Heart left ventricle (tissue), 16 donors: ENCODE measurements at regions not wholly inside any gene's neighbourhood (a gene's known extent, or its start where the extent isn't known, plus 50 kb on each side); places are given as distances from the start of the nearest gene placed in this dataset.
A peak's percentile ranks its signal among the peaks of the same experiment; 100 is the strongest.

Source experiments
- ATAC-seq, 4 donors: fragments of 200-7000 bp; cut with Tn5 transposase; one replicate each; pipeline ENCODE4 v1.9.1; 2020 to 2022; ENCODE audit warnings: moderate library complexity in 4 of 4, mild to moderate bottlenecking in 3 of 4, moderate number of reproducible peaks in 1 of 4
- DNase-seq, 5 donors: peaks; one replicate each; pipeline ENCODE4 v3.0.0-alpha.2; 2020
- H3K27ac ChIP-seq, 12 donors: fragments of 200-600 bp; sonication (generic) in 4 of 12; one replicate each; pipeline versions ENCODE4 v1.5.0 to v1.8.0; 2016 to 2022; ENCODE audit warnings: mild to moderate bottlenecking in 2 of 12
- H3K27me3 ChIP-seq, 9 donors: fragments of 200-600 bp; sonication (generic) in 2 of 9; one replicate each; pipeline versions ENCODE4 v1.5.1 to v1.8.0; 2016 to 2022; ENCODE audit warnings: mild to moderate bottlenecking in 3 of 9
- H3K36me3 ChIP-seq, 9 donors: fragments of 200-600 bp; sonication (generic) in 2 of 9; one replicate each; pipeline versions ENCODE4 v1.5.0 to v1.8.0; 2018 to 2022; ENCODE audit warnings: mild to moderate bottlenecking in 2 of 9
- H3K4me1 ChIP-seq, 12 donors: fragments of 200-600 bp; sonication (generic) in 4 of 12; one replicate each; pipeline versions ENCODE4 v1.5.0 to v1.8.0; 2016 to 2022; ENCODE audit warnings: mild to moderate bottlenecking in 3 of 12
- H3K4me3 ChIP-seq, 12 donors: fragments of 200-600 bp; sonication (generic) in 4 of 12; one replicate each; pipeline versions ENCODE4 v1.5.0 to v1.8.0; 2017 to 2022; ENCODE audit warnings: mild to moderate bottlenecking in 9 of 12, moderate library complexity in 4 of 12
- H3K9me3 ChIP-seq, 12 donors: fragments of 200-600 bp; sonication (generic) in 4 of 12; one replicate each; pipeline versions ENCODE4 v1.5.0 to v1.8.0; 2016 to 2022; ENCODE audit warnings: mild to moderate bottlenecking in 1 of 12
- CTCF ChIP-seq, 12 donors: fragments of 200-600 bp; sonication (generic) in 4 of 12; IDR thresholded peaks; one replicate each; pipeline versions ENCODE4 v1.5.0 to v1.8.0; 2018 to 2022; ENCODE audit warnings: antibody characterized with exemption in 12 of 12, mild to moderate bottlenecking in 5 of 12
- POLR2A ChIP-seq, 2 donors: fragments of 450-650 bp; IDR thresholded peaks; one replicate each; pipeline ENCODE4 v1.6.1; 2017; ENCODE audit warnings: antibody characterized with exemption in 2 of 2, mild to moderate bottlenecking in 2 of 2, moderate library complexity in 2 of 2
- WGBS, 4 donors: extraction: QIAGEN DNeasy Blood & Tissue Kit in 2 of 4; methylation state at CpG; one replicate each; pipeline versions ENCODE4 v1.1.5 to v1.1.7; 2013 to 2018; 5-methylcytosine and 5-hydroxymethylcytosine counted together
- intact Hi-C, 10 donors: fragments of 100-400 bp; cut with DNase I; formaldehyde crosslinking; loops; one replicate each; pipeline versions ENCODE4 v1.11.1 to v1.14.2; 2022
- donor health status: ischemic (EF 13 %, LVEDD 7.1; RV severe dilation, severe dysfunction).
- donor health status: healthy with polysubstance abuse.
- donor health status: DM: no; HTN: yes; CAD: no.
- donor health status: DM: no; HTN: no; CAD: no.
- donor health status: ischemic (EF 25% LVEDD 6.9; RV normal size, moderate dysfunction).
- donor health status: ischemic (EF 25% LVEDD 5.7; RV mildly dilated, moderate dysfunction).
- donor health status: healthy.
- donor health status: DM: yes; HTN: yes; CAD: no.
- donor health status: ischemic (EF 35%, LVEDD 5.7; RV mildly dilated, moderate dysfunction).
- donor health status: nonischemic (EF 11% LVEDD 7.7; RV severe dilation, severe dysfunction).
- donor health status: DM: yes; HTN: yes; CAD: no.
- donor health status: PGD.
- donor health status: ischemic (EF 29% LVEDD 5.4; RV normal size, mild dysfunction).
- donor health status: nonischemic (EF 23%, LVEDD 6.1; RV moderate dilation, normal function).

GRCh38 chr13:105788530-105788929, 746.9 kb downstream of the EFNB2 start:
- Histone ChIP-seq H3K36me3 (no peaks in the 10 kb centered on the region), H3K4me1 (peaks cover 0 to 8% (median 0%) of the 10 kb centered on the region in 12 donors), H3K9me3 (no peaks in the 10 kb centered on the region), H3K27me3 (no peaks in the 10 kb centered on the region), H3K4me3 (no peak overlapping the region), H3K27ac (no peak overlapping the region)
- TF ChIP-seq CTCF (IDR thresholded peaks at IDR 0.05) = no peak
- no peak for TF ChIP-seq POLR2A (IDR thresholded peaks at IDR 0.05)
- DNase-seq = no peak
- ATAC-seq = no peak
- 90 to 95% (median 92%) methylated on average over 3 of the region's 3 CpGs for WGBS, 4 donors
- intact Hi-C loops = no loop called here

- TF ChIP-seq POLR2A (IDR thresholded peaks at IDR 0.05) (no peak), CTCF (IDR thresholded peaks at IDR 0.05) (no peak)
- WGBS, 4 donors = 85 to 87% (median 86%) methylated on average over 9 of the region's 9 CpGs
- no peak for ATAC-seq
- Histone ChIP-seq H3K27ac (no peak overlapping the region), H3K27me3 (no peaks in the 10 kb centered on the region), H3K9me3 (no peaks in the 10 kb centered on the region), H3K4me3 (no peak overlapping the region), H3K36me3 (no peaks in the 10 kb centered on the region), H3K4me1 (peaks cover 0 to 8% (median 0%) of the 10 kb centered on the region in 12 donors)
- intact Hi-C loops = no loop called here
- no peak for DNase-seq
Observed at GRCh38 chr13:105787632-105788031, 747.8 kb downstream of the EFNB2 start.

GRCh38 chr13:105785436-105785835, 750.0 kb downstream of the EFNB2 start:
- no peak for TF ChIP-seq POLR2A (IDR thresholded peaks at IDR 0.05)
- ATAC-seq (no peak), DNase-seq (no peak)
- no peaks in the 10 kb centered on the region for H3K36me3 ChIP-seq
- H3K27me3 ChIP-seq = no peaks in the 10 kb centered on the region
- H3K9me3 ChIP-seq = peaks cover 0 to 3% (median 0%) of the 10 kb centered on the region in 12 donors
- H3K4me1 ChIP-seq = peaks cover 0 to 8% (median 0%) of the 10 kb centered on the region in 12 donors
- WGBS, 4 donors = 82 to 93% (median 86%) methylated on average over 2 of the region's 2 CpGs
- intact Hi-C loops = no loop called here
- no peak overlapping the region for H3K27ac ChIP-seq
- no peak overlapping the region for H3K4me3 ChIP-seq

GRCh38 chr13:105783261-105783660, 752.2 kb downstream of the EFNB2 start:
- 35 to 49% (median 40%) methylated on average over 1 of the region's 1 CpG for WGBS, 4 donors
- DNase-seq (no peak), ATAC-seq (no peak)
- Histone ChIP-seq H3K9me3 (peaks cover 0 to 3% (median 0%) of the 10 kb centered on the region in 12 donors), H3K27ac (no peak overlapping the region), H3K36me3 (no peaks in the 10 kb centered on the region), H3K4me3 (no peak overlapping the region), H3K4me1 (no peaks in the 10 kb centered on the region), H3K27me3 (no peaks in the 10 kb centered on the region)
- TF ChIP-seq CTCF (IDR thresholded peaks at IDR 0.05) = no peak
- TF ChIP-seq POLR2A (IDR thresholded peaks at IDR 0.05) = no peak
- intact Hi-C loops = no loop called here

- no peak overlapping the region for H3K4me3 ChIP-seq
- ATAC-seq (peak in 1 of 4 donors; percentile 66), DNase-seq (no peak)
- intact Hi-C loops = no loop called here
- H3K36me3 ChIP-seq = no peaks in the 10 kb centered on the region
- TF ChIP-seq POLR2A (IDR thresholded peaks at IDR 0.05) = no peak
- TF ChIP-seq CTCF (IDR thresholded peaks at IDR 0.05) = no peak
- no peaks in the 10 kb centered on the region for H3K27me3 ChIP-seq
- no peak overlapping the region for H3K27ac ChIP-seq
- 37 to 44% (median 42%) methylated on average over 1 of the region's 1 CpG for WGBS, 4 donors
- H3K9me3 ChIP-seq = peaks cover 0 to 3% (median 0%) of the 10 kb centered on the region in 12 donors
- no peaks in the 10 kb centered on the region for H3K4me1 ChIP-seq
Observed at GRCh38 chr13:105778196-105778595, 757.3 kb downstream of the EFNB2 start.
